BJ (cell line): ENCODE measurements at regions not wholly inside any gene's neighbourhood (a gene's known extent, or its start where the extent isn't known, plus 50 kb on each side); places are given as distances from the start of the nearest gene placed in this dataset.

Source experiments
- CTCF ChIA-PET: fragments of 350-600 bp; formaldehyde crosslinking; extraction: SDS; loops from one replicate; lab custom pipeline; 2021; ENCODE audit warnings: antibody characterized with exemption, inconsistent platforms; lab: Yijun Ruan, JAX
- POLR2A ChIA-PET: fragments of 300-600 bp; sonication (Branson Sonifier 250); formaldehyde crosslinking; extraction: SDS; loops from one replicate; lab custom pipeline; 2021; ENCODE audit warnings: antibody characterized with exemption; lab: Charles Lee
- DNase-seq: peaks from one replicate; pipeline ENCODE4 v3.0.0-alpha.2; 2011; ENCODE audit warnings: low read depth
- H3K27me3 ChIP-seq: 2 replicates; pipeline ENCODE4 v1.6.0; 2011; ENCODE audit warnings: low read length; ENCODE audit not compliant: control insufficient read depth, insufficient read depth
- H3K36me3 ChIP-seq: 2 replicates; pipeline ENCODE4 v1.5.1; 2011; ENCODE audit warnings: low read length; ENCODE audit not compliant: control insufficient read depth, insufficient read depth
- H3K4me3 ChIP-seq: 2 replicates; pipeline ENCODE4 v1.5.1; 2011; ENCODE audit warnings: low read depth, mild to moderate bottlenecking, control low read depth, low read length
- CTCF ChIP-seq: IDR thresholded peaks from 2 replicates; pipeline ENCODE4 v1.5.1; 2011; ENCODE audit warnings: low read depth, mild to moderate bottlenecking, control low read depth, inconsistent platforms, low read length, moderate library complexity; ENCODE audit not compliant: insufficient read depth

GRCh38 chr4:35820003-35820402 lies 424.3 kb downstream of the ARAP2 start:
- H3K27me3 ChIP-seq: no peaks in the 10 kb centered on the region
- no peaks in the 10 kb centered on the region for H3K36me3 ChIP-seq
- POLR2A ChIA-PET: no interaction called here
- H3K4me3 ChIP-seq: no peak overlapping the region
- no peak for TF ChIP-seq CTCF
- CTCF ChIA-PET: no interaction called here
- DNase-seq: no peak

- TF ChIP-seq CTCF: no peak
- H3K4me3 ChIP-seq: no peak overlapping the region
- H3K27me3 ChIP-seq: no peaks in the 10 kb centered on the region
- H3K36me3 ChIP-seq: no peaks in the 10 kb centered on the region
- DNase-seq: no peak
- CTCF ChIA-PET: no interaction called here
- POLR2A ChIA-PET: no interaction called here
These were observed 420.1 kb downstream of the ARAP2 start for GRCh38 chr4:35824231-35824630.

- CTCF ChIA-PET: no interaction called here
- TF ChIP-seq CTCF: no peak
- H3K27me3 ChIP-seq: no peaks in the 10 kb centered on the region
These were observed 408.4 kb downstream of the ARAP2 start for GRCh38 chr4:35835893-35836292.

GRCh38 chr4:35836596-35836995 lies 407.7 kb downstream of the ARAP2 start:
- TF ChIP-seq CTCF: no peak
- Histone ChIP-seq H3K36me3 (no peaks in the 10 kb centered on the region), H3K27me3 (no peaks in the 10 kb centered on the region), H3K4me3 (no peak overlapping the region)
- no peak for DNase-seq
- ChIA-PET POLR2A (no interaction called here), CTCF (no interaction called here)

More at GRCh38 chr4:35835893-35836292, 408.4 kb downstream of the ARAP2 start:
- POLR2A ChIA-PET: no interaction called here
- no peaks in the 10 kb centered on the region for H3K36me3 ChIP-seq
- DNase-seq: no peak
- H3K4me3 ChIP-seq: no peak overlapping the region

- Histone ChIP-seq H3K4me3 (no peak overlapping the region), H3K27me3 (no peaks in the 10 kb centered on the region), H3K36me3 (no peaks in the 10 kb centered on the region)
- POLR2A ChIA-PET: no interaction called here
- TF ChIP-seq CTCF: no peak
- no peak for DNase-seq
- CTCF ChIA-PET: no interaction called here
These were observed 377.3 kb downstream of the ARAP2 start for GRCh38 chr4:35867057-35867456.
